H1 (cell line): ENCODE measurements at regions not wholly inside any gene's neighbourhood (a gene's known extent, or its start where the extent isn't known, plus 50 kb on each side); places are given as distances from the start of the nearest gene placed in this dataset.

Experiments
- CTCF ChIA-PET: fragments of 300-600 bp; sonication (Branson Sonifier 250); formaldehyde crosslinking; loops from one replicate; lab custom pipeline; 2021; ENCODE audit not compliant: partially characterized antibody; lab: Charles Lee
- POLR2A ChIA-PET: fragments of 300-600 bp; sonication (Branson Sonifier 250); formaldehyde crosslinking; loops from one replicate; lab custom pipeline; 2021; ENCODE audit warnings: inconsistent platforms; ENCODE audit not compliant: partially characterized antibody; lab: Charles Lee
- DNase-seq, 2 experiments: peaks; one replicate each; pipeline versions ENCODE4 v3.0.0 to v3.0.0-alpha.2; 2010 to 2022; ENCODE audit warnings: low spot score in 2 of 2, low read depth in 1 of 2, mixed read lengths in 1 of 2
- FAIRE-seq: peaks from 2 replicates; lab custom pipeline; 2011; peaks lifted over from hg19 to GRCh38; lab: Jason Lieb, UNC
- H2AFZ ChIP-seq: 2 replicates; pipeline ENCODE4 v1.8.1; 2012; ENCODE audit warnings: low read length, inconsistent platforms
- H2AK5ac ChIP-seq: 2 replicates; pipeline ENCODE4 v1.6.1; 2013; ENCODE audit warnings: low read depth, low read length
- H2BK120ac ChIP-seq: replicated peaks from 2 replicates; pipeline ENCODE3; 2013; ENCODE audit warnings: low read depth, low read length, inconsistent platforms
- H2BK12ac ChIP-seq: 2 replicates; pipeline ENCODE4 v1.6.1; 2013; ENCODE audit warnings: low read depth, low read length
- H2BK15ac ChIP-seq: 2 replicates; pipeline ENCODE4 v1.6.1; 2013; ENCODE audit warnings: low read length
- H2BK20ac ChIP-seq: 2 replicates; pipeline ENCODE4 v1.6.1; 2013; ENCODE audit warnings: low read length
- H2BK5ac ChIP-seq: 2 replicates; pipeline ENCODE4 v1.6.1; 2013; ENCODE audit warnings: low read depth, low read length
- H3K14ac ChIP-seq: 2 replicates; pipeline ENCODE4 v1.6.1; 2013; ENCODE audit warnings: inconsistent platforms; ENCODE audit not compliant: insufficient read length
- H3K18ac ChIP-seq: 2 replicates; pipeline ENCODE4 v1.6.1; 2013; ENCODE audit warnings: low read length; ENCODE audit errors: extremely low read depth
- H3K23ac ChIP-seq: 2 replicates; pipeline ENCODE4 v1.6.1; 2013; ENCODE audit warnings: inconsistent platforms; ENCODE audit not compliant: insufficient read length
- H3K23me2 ChIP-seq: 2 replicates; pipeline ENCODE4 v1.6.1; 2013; ENCODE audit warnings: low read depth, low read length
- H3K27ac ChIP-seq: 2 replicates; pipeline ENCODE4 v1.6.1; 2011; ENCODE audit warnings: low read depth, low read length, inconsistent platforms
- H3K27me3 ChIP-seq, 4 experiments: replicated peaks in 1 of 4; 1 replicate in 1 of 4; 2 replicates in 3 of 4; pipeline versions ENCODE4 v1.6.1 to v1.8.1; 2011 to 2013; ENCODE audit warnings: low read length in 3 of 4, mild to moderate bottlenecking in 3 of 4, inconsistent platforms in 2 of 4, mixed read lengths in 2 of 4, moderate library complexity in 1 of 4; ENCODE audit not compliant: control insufficient read depth in 3 of 4, insufficient read depth in 3 of 4; ENCODE audit errors: extremely low read depth in 1 of 4
- H3K36me3 ChIP-seq, 4 experiments: 2 replicates each; pipeline versions ENCODE4 v1.6.1 to v1.8.1; 2011 to 2013; ENCODE audit warnings: mild to moderate bottlenecking in 4 of 4, low read length in 3 of 4, moderate library complexity in 2 of 4, control low read depth in 1 of 4, inconsistent platforms in 1 of 4; ENCODE audit not compliant: insufficient read depth in 4 of 4, control insufficient read depth in 2 of 4
- H3K4ac ChIP-seq: replicated peaks from 2 replicates; pipeline ENCODE3; 2013; ENCODE audit warnings: low read length, low read depth, mixed read lengths, inconsistent platforms; ENCODE audit not compliant: insufficient read length
- H3K4me1 ChIP-seq, 4 experiments: replicated peaks in 1 of 4; 1 replicate in 1 of 4; 2 replicates in 3 of 4; pipeline versions ENCODE4 v1.6.1 to v1.8.1; 2011 to 2013; ENCODE audit warnings: low read length in 3 of 4, inconsistent platforms in 2 of 4, mixed read lengths in 1 of 4; ENCODE audit not compliant: insufficient read depth in 4 of 4, control insufficient read depth in 3 of 4
- H3K4me2 ChIP-seq, 2 experiments: 2 replicates each; pipeline versions ENCODE4 v1.6.1 to v1.8.1; 2011 to 2013; ENCODE audit warnings: low read depth in 2 of 2, low read length in 2 of 2, control low read depth in 1 of 2, inconsistent platforms in 1 of 2, mild to moderate bottlenecking in 1 of 2; ENCODE audit not compliant: insufficient read depth in 1 of 2
- H3K4me3 ChIP-seq, 4 experiments: fragments of 200-600, 300-600 bp in 1 of 4; sonication (generic), shearing (Covaris generic), sonication (Bioruptor Twin) in 1 of 4; 2 replicates each; pipeline versions ENCODE4 v1.5.1 to v1.8.1; 2011 to 2016; ENCODE audit warnings: low read length in 4 of 4, low read depth in 3 of 4, control low read depth in 2 of 4, inconsistent platforms in 2 of 4, mild to moderate bottlenecking in 2 of 4, mixed read lengths in 1 of 4, moderate library complexity in 1 of 4; ENCODE audit not compliant: insufficient read depth in 2 of 4; ENCODE audit errors: extremely low read depth in 1 of 4
- H3K56ac ChIP-seq: replicated peaks from 2 replicates; pipeline ENCODE3; 2013; ENCODE audit warnings: low read depth, mild to moderate bottlenecking, mixed read lengths, low read length, inconsistent platforms; ENCODE audit not compliant: insufficient read length
- H3K79me1 ChIP-seq: 2 replicates; pipeline ENCODE4 v1.6.1; 2013; ENCODE audit warnings: low read depth, low read length, control low read depth
- H3K79me2 ChIP-seq, 2 experiments: 2 replicates each; pipeline versions ENCODE4 v1.6.1 to v1.8.1; 2012 to 2013; ENCODE audit warnings: low read length in 2 of 2, mild to moderate bottlenecking in 2 of 2, inconsistent platforms in 1 of 2; ENCODE audit not compliant: insufficient read depth in 2 of 2, control insufficient read depth in 1 of 2
- H3K9ac ChIP-seq, 4 experiments: replicated peaks in 1 of 4; 1 replicate in 1 of 4; 2 replicates in 3 of 4; pipeline versions ENCODE4 v1.6.1 to v1.8.1; 2011 to 2013; ENCODE audit warnings: low read depth in 3 of 4, low read length in 3 of 4, control low read depth in 2 of 4, mild to moderate bottlenecking in 2 of 4, moderate library complexity in 2 of 4, inconsistent platforms in 1 of 4; ENCODE audit errors: extremely low read depth in 1 of 4
- H3K9me3 ChIP-seq, 2 experiments: 2 replicates each; pipeline versions ENCODE4 v1.6.1 to v1.8.1; 2012 to 2013; ENCODE audit warnings: mild to moderate bottlenecking in 2 of 2, moderate library complexity in 2 of 2, control low read depth in 1 of 2, inconsistent platforms in 1 of 2, low read depth in 1 of 2, low read length in 1 of 2, mixed read lengths in 1 of 2; ENCODE audit not compliant: insufficient read depth in 2 of 2
- H4K20me1 ChIP-seq, 2 experiments: replicated peaks in 1 of 2; 2 replicates each; pipeline versions ENCODE3 to v1.8.1; 2011 to 2013; ENCODE audit warnings: inconsistent platforms in 2 of 2, low read length in 2 of 2, mild to moderate bottlenecking in 1 of 2; ENCODE audit not compliant: insufficient read depth in 2 of 2, control insufficient read depth in 1 of 2
- H4K5ac ChIP-seq: 2 replicates; pipeline ENCODE4 v1.6.1; 2013; ENCODE audit warnings: low read length, low read depth, mixed read lengths, inconsistent platforms; ENCODE audit not compliant: insufficient read length
- H4K8ac ChIP-seq: 2 replicates; pipeline ENCODE4 v1.8.0; 2013; ENCODE audit warnings: mild to moderate bottlenecking, moderate library complexity, low read length, inconsistent platforms; ENCODE audit not compliant: insufficient read depth; ENCODE audit errors: extremely low read depth
- H4K91ac ChIP-seq: replicated peaks from 2 replicates; pipeline ENCODE3; 2013; ENCODE audit warnings: low read length, mixed read lengths, inconsistent platforms; ENCODE audit not compliant: insufficient read length
- BACH1 ChIP-seq: IDR thresholded peaks from 2 replicates; pipeline ENCODE4 v1.6.1; 2012; ENCODE audit warnings: low read length, improper control_type of control experiment
- BRCA1 ChIP-seq: IDR thresholded peaks from 2 replicates; pipeline ENCODE4 v1.6.1; 2012; ENCODE audit warnings: low read depth, low read length, improper control_type of control experiment
- CBX5 ChIP-seq: fragments of 300-800, 300-1000 bp; sonication (generic); IDR thresholded peaks from 2 replicates; pipeline ENCODE4 v1.7.1; 2016; ENCODE audit warnings: antibody characterized with exemption, low read length, low read depth
- CTBP2 ChIP-seq: IDR thresholded peaks from 2 replicates; pipeline ENCODE4 v1.7.0; 2011; ENCODE audit warnings: borderline replicate concordance, mild to moderate bottlenecking, moderate library complexity, mixed read lengths, low read length; ENCODE audit not compliant: insufficient read depth, insufficient read length
- EGR1 ChIP-seq: IDR thresholded peaks from 2 replicates; pipeline ENCODE4 v1.6.1; 2011; ENCODE audit warnings: low read depth, low read length, borderline replicate concordance
- GABPA ChIP-seq: IDR thresholded peaks from 2 replicates; pipeline ENCODE4 v1.6.1; 2011; ENCODE audit warnings: mild to moderate bottlenecking, low read length, moderate library complexity, borderline replicate concordance; ENCODE audit not compliant: insufficient read depth
- HDAC2 ChIP-seq, 2 experiments: fragments of 300-600 bp in 1 of 2; sonication (generic) in 1 of 2; IDR thresholded peaks; 2 replicates each; pipeline ENCODE4 v1.6.1; 2011 to 2012; ENCODE audit warnings: low read depth in 2 of 2, low read length in 2 of 2, mild to moderate bottlenecking in 2 of 2, moderate library complexity in 2 of 2, borderline replicate concordance in 1 of 2, inconsistent platforms in 1 of 2
- KDM4A ChIP-seq: IDR thresholded peaks from one replicate; pipeline ENCODE4 v1.7.1; 2012; ENCODE audit warnings: low read depth, mild to moderate bottlenecking, moderate library complexity, low read length, inconsistent platforms; ENCODE audit not compliant: severe bottlenecking
- RFX5 ChIP-seq: IDR thresholded peaks from 2 replicates; pipeline ENCODE4 v1.6.1; 2011; ENCODE audit warnings: low read depth, low read length, improper control_type of control experiment, borderline replicate concordance
- RNF2 ChIP-seq: fragments of 200-900, 300-1000 bp; sonication (generic); IDR thresholded peaks from 2 replicates; pipeline ENCODE4 v1.7.1; 2016; ENCODE audit warnings: borderline replicate concordance, low read depth, mild to moderate bottlenecking, antibody characterized with exemption, low read length; ENCODE audit not compliant: poor library complexity, severe bottlenecking; ENCODE audit errors: missing control alignments
- SAP30 ChIP-seq: fragments of 300-600 bp; sonication (generic); IDR thresholded peaks from 2 replicates; pipeline ENCODE4 v1.7.1; 2012; ENCODE audit warnings: low read length, moderate library complexity, mild to moderate bottlenecking, inconsistent platforms; ENCODE audit not compliant: insufficient read depth, insufficient replicate concordance
- SIX5 ChIP-seq: IDR thresholded peaks from 2 replicates; pipeline ENCODE4 v1.6.1; 2011; ENCODE audit warnings: mild to moderate bottlenecking, low read depth, low read length
- WGBS, 2 experiments: shearing (Covaris generic) in 1 of 2; methylation state at CpG; one replicate each; pipeline versions ENCODE4 v1.1.6 to v1.1.7; 2013 to 2015; ENCODE audit warnings: low lambda C conversion rate in 2 of 2, mixed read lengths in 2 of 2, inconsistent platforms in 1 of 2, low coverage in 1 of 2, missing lambda C conversion rate in 1 of 2; ENCODE audit not compliant: insufficient replicate concordance in 2 of 2, insufficient coverage in 1 of 2, insufficient read length in 1 of 2; ENCODE audit errors: extremely low coverage in 1 of 2, missing lambda C conversion rate in 1 of 2; 5-methylcytosine and 5-hydroxymethylcytosine counted together
- TF ChIP-seq, protein P1 (sequence below): IDR thresholded peaks from 2 replicates; pipeline ENCODE4 v1.6.1; 2011; ENCODE audit warnings: low read depth, mild to moderate bottlenecking, low read length; ENCODE audit not compliant: insufficient read depth

GRCh38 chr2:199680482-199680881 lies 170.5 kb downstream of the FTCDNL1 start:
- Histone ChIP-seq H4K91ac (no peak overlapping the region), H3K36me3 (no peaks in the 10 kb centered on the region), H4K8ac (no peak overlapping the region), H3K23me2 (no peaks in the 10 kb centered on the region), H3K18ac (no peak overlapping the region), H3K9me3 (no peaks in the 10 kb centered on the region), H3K4me3 (no peak overlapping the region), H3K27me3 (no peaks in the 10 kb centered on the region), H4K5ac (no peak overlapping the region), H3K4ac (peak overlapping the region; percentile 28), H2AFZ (no peak overlapping the region), H3K4me2 (no peak overlapping the region), H2BK120ac (no peak overlapping the region), H2BK20ac (no peak overlapping the region), H2BK15ac (no peak overlapping the region), H4K20me1 (no peaks in the 10 kb centered on the region), H2BK5ac (no peak overlapping the region), H3K27ac (no peak overlapping the region), H3K4me1 (no peaks in the 10 kb centered on the region), H2BK12ac (no peak overlapping the region), H2AK5ac (no peak overlapping the region), H3K79me2 (no peaks in the 10 kb centered on the region), H3K9ac (no peak overlapping the region), H3K23ac (no peak overlapping the region), H3K14ac (no peak overlapping the region), H3K56ac (no peak overlapping the region), H3K79me1 (no peaks in the 10 kb centered on the region)
- WGBS, 2 experiments: 93% methylated on average over 4 of the region's 4 CpGs; no CpG with 5 or more reads in 1 of the 2 experiments
- no peak for FAIRE-seq
- POLR2A ChIA-PET: no interaction called here
- no peak for DNase-seq
- CTCF ChIA-PET: interaction anchor here (1.1 kb wide), 1 partner anchor 8 kb away, joined by 3 read pairs; no protein-coding TSS in a partner anchor
- no peak for TF ChIP-seq CTBP2
- TF ChIP-seq, protein P1, sequence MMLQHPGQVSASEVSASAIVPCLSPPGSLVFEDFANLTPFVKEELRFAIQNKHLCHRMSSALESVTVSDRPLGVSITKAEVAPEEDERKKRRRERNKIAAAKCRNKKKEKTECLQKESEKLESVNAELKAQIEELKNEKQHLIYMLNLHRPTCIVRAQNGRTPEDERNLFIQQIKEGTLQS: no peak
- TF ChIP-seq SAP30: no peak
- TF ChIP-seq RFX5: no peak
- TF ChIP-seq BACH1: no peak
- no peak for TF ChIP-seq HDAC2 (IDR thresholded peaks at IDR 0.05; ENCODE audit: borderline replicate concordance in 1 of 2, low read depth in 2 of 2, low read length in 2 of 2)
- TF ChIP-seq CBX5: no peak
- no peak for TF ChIP-seq RNF2
- no peak for TF ChIP-seq EGR1
- no peak for TF ChIP-seq SIX5
- TF ChIP-seq KDM4A: no peak
- no peak for TF ChIP-seq BRCA1
- no peak for TF ChIP-seq GABPA
